Neutrophil (primary cell): ENCODE measurements at regions not wholly inside any gene's neighbourhood (a gene's known extent, or its start where the extent isn't known, plus 50 kb on each side); places are given as distances from the start of the nearest gene placed in this dataset.

Experiments
- H3K27ac ChIP-seq: fragments of 200-600 bp; sonication (generic); 2 replicates; pipeline ENCODE4 v1.5.1; 2016; ENCODE audit warnings: mild to moderate bottlenecking, moderate library complexity
- H3K27me3 ChIP-seq: fragments of 200-600 bp; sonication (generic); 2 replicates; pipeline ENCODE4 v1.6.0; 2016; ENCODE audit warnings: mild to moderate bottlenecking
- H3K36me3 ChIP-seq: fragments of 200-600 bp; sonication (generic); 2 replicates; pipeline ENCODE4 v1.5.1; 2017
- H3K4me1 ChIP-seq, 2 experiments: fragments of 200-600 bp in 1 of 2; sonication (generic) in 1 of 2; 1 replicate in 1 of 2; 2 replicates in 1 of 2; pipeline versions ENCODE4 v1.5.1 to v1.6.1; 2013 to 2016; ENCODE audit warnings: low read depth in 1 of 2, low read length in 1 of 2, mild to moderate bottlenecking in 1 of 2, moderate library complexity in 1 of 2; ENCODE audit not compliant: control insufficient read depth in 1 of 2, insufficient read depth in 1 of 2
- H3K4me3 ChIP-seq, 2 experiments: fragments of 200-600 bp in 1 of 2; sonication (generic) in 1 of 2; 1 replicate in 1 of 2; 2 replicates in 1 of 2; pipeline ENCODE4 v1.5.1; 2013 to 2016; ENCODE audit warnings: low read depth in 1 of 2, low read length in 1 of 2, mild to moderate bottlenecking in 1 of 2, moderate library complexity in 1 of 2
- H3K9me3 ChIP-seq: fragments of 200-600 bp; sonication (generic); 2 replicates; pipeline ENCODE4 v1.5.1; 2016
- CTCF ChIP-seq: fragments of 200-600 bp; sonication (generic); IDR thresholded peaks from 2 replicates; pipeline ENCODE4 v1.5.1; 2016; ENCODE audit warnings: antibody characterized with exemption

- no peaks in the 10 kb centered on the region for H3K27me3 ChIP-seq
- no peak overlapping the region for H3K27ac ChIP-seq
- H3K4me1 ChIP-seq = no peaks in the 10 kb centered on the region
- H3K4me3 ChIP-seq = no peak overlapping the region
- H3K9me3 ChIP-seq = no peaks in the 10 kb centered on the region
- TF ChIP-seq CTCF = no peak
- H3K36me3 ChIP-seq = no peaks in the 10 kb centered on the region
Measured at GRCh38 chr4:74654230-74654681, 140.1 kb downstream of the BTC start.

GRCh38 chr4:74656596-74656995 lies 137.7 kb downstream of the BTC start:
- Histone ChIP-seq H3K27ac (no peak overlapping the region), H3K4me1 (no peaks in the 10 kb centered on the region), H3K27me3 (no peaks in the 10 kb centered on the region), H3K9me3 (no peaks in the 10 kb centered on the region), H3K4me3 (no peak overlapping the region), H3K36me3 (no peaks in the 10 kb centered on the region)
- no peak for TF ChIP-seq CTCF

- Histone ChIP-seq H3K27ac (no peak overlapping the region), H3K4me1 (no peaks in the 10 kb centered on the region)
Measured at GRCh38 chr4:74658116-74658515, 136.2 kb downstream of the BTC start.

DNA sequence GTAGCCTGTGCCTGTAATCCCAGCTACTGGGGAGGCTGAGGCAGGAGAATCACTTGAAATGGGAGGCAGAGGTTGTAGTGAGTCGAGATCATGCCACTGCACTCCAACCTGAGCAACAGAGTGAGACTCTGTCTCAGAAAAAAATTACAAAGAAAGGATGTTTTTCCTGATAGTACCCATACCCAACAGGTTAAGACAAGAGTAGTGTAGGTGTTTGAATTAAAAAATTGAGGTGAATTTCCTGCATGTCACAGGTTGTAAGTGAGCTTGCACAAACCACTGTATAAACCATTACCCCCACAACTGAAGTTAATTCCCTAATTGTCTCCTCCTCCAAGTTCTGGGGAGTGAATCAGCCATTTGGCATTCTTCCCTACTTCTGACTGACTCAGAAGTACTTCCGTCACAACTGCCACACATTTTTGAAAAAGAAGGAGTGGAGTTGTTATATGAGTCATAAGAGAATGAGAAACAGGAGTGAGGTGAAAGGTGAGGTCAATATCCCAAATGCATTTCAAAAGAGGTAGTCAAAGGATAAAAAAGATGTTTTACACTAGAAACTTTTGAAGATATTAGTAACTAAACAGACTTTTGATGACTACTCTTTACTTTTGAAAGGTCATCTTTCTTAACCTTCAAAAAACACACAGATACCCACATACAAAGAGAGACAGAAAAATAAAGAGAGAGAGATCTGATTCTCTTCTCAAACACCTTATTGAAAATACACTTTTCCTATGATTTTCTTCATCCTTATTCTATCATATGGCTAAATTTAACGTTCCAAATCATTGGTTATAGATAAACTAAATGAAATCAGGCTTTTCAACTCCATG lies 134.5 kb downstream of the BTC start:
- no peak for TF ChIP-seq CTCF
- Histone ChIP-seq H3K27me3 (no peaks in the 10 kb centered on the region), H3K4me3 (no peak overlapping the region), H3K27ac (no peak overlapping the region), H3K4me1 (no peaks in the 10 kb centered on the region), H3K9me3 (no peaks in the 10 kb centered on the region), H3K36me3 (no peaks in the 10 kb centered on the region)

More at GRCh38 chr4:74658116-74658515, 136.2 kb downstream of the BTC start:
- Histone ChIP-seq H3K9me3 (no peaks in the 10 kb centered on the region), H3K27me3 (no peaks in the 10 kb centered on the region), H3K36me3 (no peaks in the 10 kb centered on the region), H3K4me3 (no peak overlapping the region)
- no peak for TF ChIP-seq CTCF

GRCh38 chr4:74660866-74661265 lies 133.5 kb downstream of the BTC start:
- no peaks in the 10 kb centered on the region for H3K4me1 ChIP-seq
- no peaks in the 10 kb centered on the region for H3K9me3 ChIP-seq
- no peaks in the 10 kb centered on the region for H3K36me3 ChIP-seq
- H3K27ac ChIP-seq = no peak overlapping the region
- H3K27me3 ChIP-seq = no peaks in the 10 kb centered on the region
- TF ChIP-seq CTCF = no peak
- no peak overlapping the region for H3K4me3 ChIP-seq
